Epidermal melanocyte (primary cell): ENCODE measurements at regions not wholly inside any gene's neighbourhood (a gene's known extent, or its start where the extent isn't known, plus 50 kb on each side); places are given as distances from the start of the nearest gene placed in this dataset.
A peak's percentile ranks its signal among the peaks of the same experiment; 100 is the strongest.

Experiments
- DNase-seq: peaks from one replicate; pipeline ENCODE4 v3.0.0; 2011; ENCODE audit warnings: low spot score; ENCODE audit not compliant: insufficient read length

GRCh38 chr3:57009802-57010201, 50.7 kb upstream of the SPATA12 start:
- no peak for DNase-seq

GRCh38 chr3:57009367-57009766, 51.1 kb upstream of the SPATA12 start:
- DNase-seq, result no peak

GRCh38 chr3:57007521-57008460, 52.7 kb upstream of the SPATA12 start:
- no peak for DNase-seq

GRCh38 chr3:57006949-57007419, 53.5 kb upstream of the SPATA12 start:
- DNase-seq, result no peak

- no peak for DNase-seq
Measured at GRCh38 chr3:57006179-57006657, 54.2 kb upstream of the SPATA12 start.

- DNase-seq, result no peak
Measured at GRCh38 chr3:57004229-57004628, 56.2 kb upstream of the SPATA12 start.

- DNase-seq, result no peak
Measured at GRCh38 chr3:57003676-57004075, 56.8 kb upstream of the SPATA12 start.

GRCh38 chr3:57001356-57001755, 59.1 kb upstream of the SPATA12 start:
- no peak for DNase-seq

GRCh38 chr3:57000012-57000411, 60.5 kb upstream of the SPATA12 start:
- no peak for DNase-seq

GRCh38 chr3:56999547-56999946, 60.9 kb upstream of the SPATA12 start:
- DNase-seq, result no peak

GRCh38 chr3:56998076-56998529, 62.4 kb upstream of the SPATA12 start:
- DNase-seq, result no peak

- DNase-seq, result no peak
Measured at GRCh38 chr3:56997675-56998074, 62.8 kb upstream of the SPATA12 start.

GRCh38 chr3:56997041-56997440, 63.4 kb upstream of the SPATA12 start:
- DNase-seq, result no peak

- no peak for DNase-seq
Measured at GRCh38 chr3:56994391-56994790, 66.1 kb upstream of the SPATA12 start.

- no peak for DNase-seq
Measured at GRCh38 chr3:56990641-56991015, 69.8 kb upstream of the SPATA12 start.

- no peak for DNase-seq
Measured at GRCh38 chr3:56989977-56990640, 70.4 kb upstream of the SPATA12 start.

- no peak for DNase-seq
Measured at GRCh38 chr3:56989169-56989976, 71.1 kb upstream of the SPATA12 start.

GRCh38 chr3:56988458-56989168, 71.9 kb upstream of the SPATA12 start:
- DNase-seq, result peak; percentile 70

GRCh38 chr3:56987238-56987895, 73.1 kb upstream of the SPATA12 start:
- no peak for DNase-seq

- no peak for DNase-seq
Measured at GRCh38 chr3:56986347-56986746, 74.1 kb upstream of the SPATA12 start.
